ENCODE measurements at regions not wholly inside any gene's neighbourhood (a gene's known extent, or its start where the extent isn't known, plus 50 kb on each side); places are given as distances from the start of the nearest gene placed in this dataset.

- DNase-seq (ENCODE audit: low spot score) = peak; percentile 9
Observed at GRCh38 chr14:101004176-101004575, 100.7 kb upstream of the RTL1 start.

DNA sequence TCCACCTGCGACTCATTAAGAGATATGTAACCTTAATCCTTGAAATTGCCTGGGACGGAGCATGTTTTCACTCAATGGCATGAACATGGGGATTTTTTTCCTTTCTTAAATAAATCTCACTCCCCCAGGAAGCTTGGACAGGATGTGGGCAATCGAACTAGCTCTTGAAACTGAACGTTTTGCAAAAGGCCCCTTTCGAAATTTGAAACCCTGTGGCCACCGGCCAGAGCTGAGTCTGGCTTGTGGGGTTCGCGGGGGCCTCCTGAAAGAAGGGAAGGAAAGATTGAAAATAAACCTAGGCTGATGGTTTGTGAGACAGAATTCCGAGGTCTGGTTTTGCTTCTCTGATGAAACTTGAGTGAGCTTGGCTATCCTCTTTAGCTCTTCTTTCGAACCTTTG, 101.4 kb upstream of the RTL1 start:
- DNase-seq (ENCODE audit: low spot score) = no peak

DNA sequence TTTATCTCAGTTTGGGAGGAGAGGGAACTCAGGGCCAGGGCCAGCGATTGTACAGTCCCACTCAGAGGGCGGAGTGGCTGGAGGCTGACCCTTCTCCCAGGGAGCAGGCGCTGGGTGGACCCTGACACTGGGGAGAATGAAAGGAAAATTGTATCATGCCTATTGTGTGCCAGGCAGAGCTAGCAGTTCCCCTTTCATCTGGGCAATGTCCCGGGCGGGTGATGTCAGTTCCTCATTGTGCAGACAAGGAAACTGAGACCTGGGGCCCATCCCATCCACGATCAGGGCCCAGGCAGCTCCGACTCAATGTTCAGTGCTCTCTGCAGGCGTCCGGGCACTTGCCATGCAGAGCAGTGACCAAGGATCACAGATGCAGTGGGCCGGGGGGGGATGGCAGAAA, 101.9 kb upstream of the RTL1 start:
- DNase-seq (ENCODE audit: low spot score) = peak; percentile 12

GRCh38 chr14:101006008-101006407, 102.5 kb upstream of the RTL1 start:
- DNase-seq (ENCODE audit: low spot score) = peak; percentile 13

- DNase-seq (ENCODE audit: low spot score) = peak; percentile 12
Observed at GRCh38 chr14:101007004-101007614, 103.6 kb upstream of the RTL1 start.

GRCh38 chr14:101007765-101008164, 104.2 kb upstream of the RTL1 start:
- DNase-seq (ENCODE audit: low spot score) = no peak

DNA sequence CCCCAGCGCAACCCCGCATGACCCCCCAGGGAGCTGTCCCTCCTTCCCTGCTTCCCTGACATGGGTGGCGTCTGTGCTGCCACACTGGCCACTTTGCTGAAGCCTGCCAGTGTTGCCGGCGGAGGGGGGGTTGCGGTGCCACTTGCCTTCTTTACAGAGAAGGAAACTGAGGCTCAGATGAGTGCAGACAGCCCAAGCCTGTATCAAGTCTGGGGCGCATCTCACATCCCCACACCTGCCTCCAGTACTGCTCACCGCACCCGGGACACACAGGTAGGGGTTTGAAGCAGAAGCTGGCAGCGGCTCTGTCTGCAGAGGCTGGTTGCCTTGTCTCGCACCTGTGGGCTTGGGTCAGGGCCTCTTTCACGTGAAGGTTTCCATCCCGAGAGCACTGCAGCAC, 104.7 kb upstream of the RTL1 start:
- peak; percentile 17 for DNase-seq (ENCODE audit: low spot score)

DNA sequence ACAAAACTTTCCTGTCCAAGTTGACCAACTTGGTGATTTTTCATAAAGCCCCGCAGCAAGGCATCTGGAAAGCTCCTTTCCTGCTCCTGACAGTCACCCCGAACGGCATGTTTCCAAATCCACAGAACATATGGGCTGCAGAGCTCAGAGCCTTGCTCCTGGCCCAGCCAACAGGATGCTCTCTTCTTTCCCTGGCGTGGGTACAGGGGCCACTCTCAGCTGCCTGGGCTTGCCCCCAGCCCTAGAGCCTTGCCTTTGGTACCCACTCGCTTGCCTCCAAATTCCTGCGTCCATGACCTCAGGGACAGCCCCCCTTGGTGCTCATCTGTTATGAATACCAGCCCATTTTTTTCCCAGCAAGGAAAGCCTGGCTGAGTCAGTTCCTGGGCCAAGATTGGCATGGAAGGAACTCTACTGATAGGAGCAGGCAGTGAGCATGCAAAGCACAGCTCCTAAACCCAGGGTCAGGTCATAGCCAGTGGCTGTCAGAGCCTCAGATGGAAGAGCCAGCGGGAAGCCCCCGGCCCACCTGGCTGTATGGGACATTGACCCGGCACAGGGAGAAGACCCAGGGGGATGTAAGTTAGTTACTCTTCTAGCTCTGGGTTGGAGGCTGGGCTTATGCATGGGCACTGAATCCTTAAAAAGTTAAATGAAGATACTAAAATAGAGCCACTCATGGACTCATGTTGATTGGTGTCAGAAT, 105.3 kb upstream of the RTL1 start:
- DNase-seq (ENCODE audit: low spot score) = peak; percentile 17

GRCh38 chr14:101009531-101009930, 106.0 kb upstream of the RTL1 start:
- DNase-seq (ENCODE audit: low spot score) = peak; percentile 4

- peak; percentile 7 for DNase-seq (ENCODE audit: low spot score)
Observed at GRCh38 chr14:101010293-101010692, 106.8 kb upstream of the RTL1 start.

- no peak for DNase-seq (ENCODE audit: low spot score)
Observed at GRCh38 chr14:101010835-101011234, 107.3 kb upstream of the RTL1 start.

GRCh38 chr14:101017209-101017608, 113.7 kb upstream of the RTL1 start:
- DNase-seq (ENCODE audit: low spot score) = no peak

DNA sequence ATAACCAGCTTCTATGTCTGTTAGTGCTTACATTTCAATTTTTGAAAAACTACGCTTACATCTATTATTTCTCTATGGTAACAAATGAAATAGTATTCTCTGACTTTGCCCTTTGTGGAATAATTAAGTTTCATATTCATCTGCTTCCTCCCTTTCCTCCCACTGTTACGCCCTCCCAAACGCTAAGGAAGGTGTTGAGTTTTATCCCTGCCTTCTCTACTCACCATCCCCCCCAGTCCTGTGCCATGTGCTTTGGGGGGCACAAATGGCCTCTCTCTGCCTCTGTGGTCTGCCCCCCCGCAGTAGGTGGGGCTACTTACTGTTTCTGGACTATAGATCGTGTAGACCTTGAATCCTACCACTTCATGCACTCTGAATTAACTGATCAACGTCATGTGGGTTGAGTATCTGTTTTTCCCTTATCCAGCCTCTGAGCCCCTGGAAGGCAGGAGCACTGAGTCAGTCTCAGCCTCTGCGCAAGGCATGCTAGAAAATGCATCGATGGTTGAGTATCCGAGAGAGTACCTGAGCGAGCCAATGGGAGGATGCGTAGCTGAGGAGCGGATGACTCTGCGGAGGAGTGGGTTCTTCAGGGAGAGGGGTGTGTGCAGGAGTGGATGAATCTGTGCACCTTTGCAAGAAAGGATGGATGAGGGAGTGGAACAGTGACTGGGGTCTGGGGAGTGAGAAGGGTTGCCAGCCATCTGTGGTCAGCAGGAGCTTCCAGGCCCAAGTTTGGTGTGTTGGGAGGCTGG, 114.5 kb upstream of the RTL1 start:
- peak; percentile 6 for DNase-seq (ENCODE audit: low spot score)

- DNase-seq (ENCODE audit: low spot score) = peak; percentile 8
Observed at GRCh38 chr14:101018561-101019290, 115.2 kb upstream of the RTL1 start.

GRCh38 chr14:101019541-101019940, 116.0 kb upstream of the RTL1 start:
- no peak for DNase-seq (ENCODE audit: low spot score)

DNA sequence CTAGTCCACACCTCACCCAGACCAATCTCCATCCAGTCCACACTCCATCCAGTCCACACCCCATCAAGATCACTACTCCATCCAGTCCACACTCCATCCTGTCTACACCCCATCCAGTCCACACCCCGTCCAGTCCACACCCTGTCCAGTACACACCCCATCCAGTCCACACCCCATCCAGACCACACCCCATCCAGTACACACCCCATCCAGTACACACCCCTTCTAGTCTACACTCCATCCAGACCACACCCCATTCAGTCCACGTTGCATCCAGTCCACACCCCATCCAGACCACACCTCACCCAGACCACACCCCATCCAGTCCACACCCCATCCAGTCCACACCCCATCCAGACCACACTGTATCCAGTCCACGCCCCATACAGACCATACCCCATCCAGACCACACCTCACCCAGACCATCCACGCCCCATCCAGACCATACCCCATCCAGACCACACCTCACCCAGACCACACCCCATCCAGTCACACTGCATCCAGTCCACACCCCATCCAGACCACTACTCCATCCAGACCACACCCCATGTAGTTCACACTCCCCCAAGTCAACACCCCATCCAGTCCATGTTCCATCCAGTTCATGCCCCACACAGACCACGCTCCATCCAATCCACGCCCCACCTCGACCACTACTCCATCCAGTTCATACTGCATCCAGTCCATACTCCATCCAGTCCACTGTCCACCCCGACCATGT, 116.6 kb upstream of the RTL1 start:
- no peak for DNase-seq (ENCODE audit: low spot score)

GRCh38 chr14:101020834-101021370, 117.4 kb upstream of the RTL1 start:
- DNase-seq (ENCODE audit: low spot score) = no peak

DNA sequence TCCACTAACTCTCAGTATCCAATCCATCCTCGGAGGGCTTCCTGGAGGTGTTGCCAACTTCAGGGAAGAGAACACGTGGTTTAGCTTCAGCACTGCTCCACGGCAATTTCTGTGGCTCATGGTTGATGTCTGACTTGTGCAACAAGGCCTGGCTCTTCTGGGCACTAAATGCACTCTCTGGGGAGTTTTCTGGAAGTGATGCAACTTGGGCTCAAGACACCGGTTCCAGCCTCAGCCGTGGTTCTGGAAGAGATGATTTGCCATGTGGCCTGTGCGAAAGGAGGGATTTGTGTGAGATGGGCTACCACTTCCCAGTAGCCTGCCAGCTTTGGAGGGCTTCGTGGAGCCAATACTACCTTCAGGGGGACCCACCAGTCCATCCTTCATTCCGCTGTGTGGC, 118.6 kb upstream of the RTL1 start:
- no peak for DNase-seq (ENCODE audit: low spot score)

GRCh38 chr14:101022916-101023435, 119.5 kb upstream of the RTL1 start:
- no peak for DNase-seq (ENCODE audit: low spot score)

DNA sequence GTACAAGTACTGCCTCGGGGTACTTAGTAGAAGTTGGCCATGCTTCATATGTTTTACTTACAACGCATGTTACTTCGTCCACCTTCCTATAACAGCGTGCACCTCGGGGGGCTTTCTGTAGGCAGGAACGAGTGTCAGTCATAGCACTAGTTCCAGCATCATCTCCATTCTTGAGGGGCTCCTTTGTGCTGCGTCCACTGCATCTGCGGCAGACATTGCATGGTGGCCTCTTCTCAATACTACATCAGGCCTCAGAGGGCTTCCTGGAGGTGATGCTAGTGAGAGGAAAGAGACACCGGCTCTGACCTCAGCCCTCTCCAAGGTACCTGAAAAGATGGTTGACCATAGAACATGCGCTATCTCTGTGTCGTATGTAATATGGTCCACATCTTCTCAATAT, 121.2 kb upstream of the RTL1 start:
- DNase-seq (ENCODE audit: low spot score) = no peak

GRCh38 chr14:101025131-101025530, 121.6 kb upstream of the RTL1 start:
- DNase-seq (ENCODE audit: low spot score) = no peak

Measured in D341Med (cell line).